ENCODE measurements at regions not wholly inside any gene's neighbourhood (a gene's known extent, or its start where the extent isn't known, plus 50 kb on each side); places are given as distances from the start of the nearest gene placed in this dataset.
"Not testable (repeated sequence)": the region's sequence is repeated elsewhere in the genome, so short reads cannot be mapped to it uniquely, and the experiment has no call there.

DNA sequence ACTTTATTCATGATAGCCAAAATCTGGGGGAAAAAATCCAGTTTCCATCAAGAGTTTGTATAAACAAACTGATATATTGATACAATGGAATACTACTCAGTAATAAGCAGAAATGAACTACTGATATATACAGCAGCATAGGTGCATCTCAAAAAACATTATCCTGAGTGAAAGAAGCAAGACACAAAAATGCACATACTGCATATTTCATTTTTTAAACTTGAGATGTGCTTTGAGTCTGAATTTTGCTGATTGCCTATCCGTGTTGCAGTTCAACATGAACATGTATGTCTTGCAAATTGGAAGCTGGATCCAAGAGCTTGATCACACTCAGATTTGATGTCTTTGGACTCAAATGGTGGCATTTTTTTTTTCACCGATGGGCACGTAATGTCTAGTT is 132.4 kb downstream of the TSEN15 start:
- no peak for DNase-seq (ENCODE audit: low read depth)

- not testable (repeated sequence) for DNase-seq (ENCODE audit: low read depth)
Measured at GRCh38 chr1:184184614-184185013, 133.1 kb downstream of the TSEN15 start.

DNA sequence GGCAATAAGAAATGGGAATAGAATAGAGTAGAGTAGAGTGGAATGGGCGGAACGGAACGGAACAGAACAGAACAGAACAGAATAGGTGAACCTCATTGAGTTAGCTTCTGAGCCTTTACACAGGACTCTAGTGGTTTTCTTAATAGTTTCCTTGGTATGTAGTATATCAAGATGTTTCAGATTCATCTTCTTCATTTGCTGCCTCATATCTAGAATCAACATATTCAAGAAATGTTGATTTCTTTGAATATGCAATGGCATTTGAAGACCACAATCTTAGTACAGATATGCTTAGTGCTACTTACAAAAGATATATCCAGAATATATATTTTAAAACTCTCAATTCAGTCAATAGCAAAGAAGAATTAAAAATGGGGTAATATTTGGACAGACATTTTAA is 133.8 kb downstream of the TSEN15 start:
- DNase-seq (ENCODE audit: low read depth) = no peak

DNA sequence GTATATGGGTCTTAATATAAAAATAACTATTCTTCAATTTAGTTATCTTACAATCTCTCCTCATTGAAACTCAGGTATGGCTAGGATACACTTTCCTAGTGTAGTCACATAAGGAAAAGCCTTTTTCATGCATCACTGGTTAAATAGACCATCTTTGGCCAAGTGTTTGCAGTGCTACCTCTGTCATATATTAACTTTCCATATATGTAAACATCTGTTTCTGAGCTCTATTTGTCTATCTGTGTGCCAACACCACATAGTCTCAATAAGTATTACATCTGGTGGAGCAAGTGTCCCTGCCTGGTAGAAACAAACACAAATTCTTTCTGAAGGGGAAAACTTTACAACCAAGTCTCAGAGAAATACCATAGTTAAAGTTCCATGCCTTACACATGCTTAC is 134.6 kb downstream of the TSEN15 start:
- DNase-seq (ENCODE audit: low read depth) = no peak

- DNase-seq (ENCODE audit: low read depth) = no peak
Measured at GRCh38 chr1:184187097-184187496, 135.6 kb downstream of the TSEN15 start.

DNA sequence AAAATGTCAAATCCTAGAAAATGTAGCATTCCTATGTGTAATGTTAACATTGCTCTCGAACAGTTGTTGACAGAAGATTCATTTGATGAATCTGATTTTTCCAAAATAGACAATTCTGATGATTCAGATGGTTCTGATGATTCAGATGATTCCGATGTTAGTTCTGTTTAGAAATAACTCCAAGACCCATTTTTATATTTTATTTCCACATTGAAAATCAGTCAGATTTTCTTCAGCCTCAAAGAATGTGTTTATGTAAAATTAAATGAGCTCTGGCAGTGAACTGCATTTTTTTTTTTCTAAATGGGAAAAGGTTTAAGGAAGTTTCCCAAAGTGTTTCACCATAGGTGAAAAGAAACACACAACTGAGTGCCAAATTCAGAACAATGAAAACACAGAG is 136.5 kb downstream of the TSEN15 start:
- no peak for DNase-seq (ENCODE audit: low read depth)

DNA sequence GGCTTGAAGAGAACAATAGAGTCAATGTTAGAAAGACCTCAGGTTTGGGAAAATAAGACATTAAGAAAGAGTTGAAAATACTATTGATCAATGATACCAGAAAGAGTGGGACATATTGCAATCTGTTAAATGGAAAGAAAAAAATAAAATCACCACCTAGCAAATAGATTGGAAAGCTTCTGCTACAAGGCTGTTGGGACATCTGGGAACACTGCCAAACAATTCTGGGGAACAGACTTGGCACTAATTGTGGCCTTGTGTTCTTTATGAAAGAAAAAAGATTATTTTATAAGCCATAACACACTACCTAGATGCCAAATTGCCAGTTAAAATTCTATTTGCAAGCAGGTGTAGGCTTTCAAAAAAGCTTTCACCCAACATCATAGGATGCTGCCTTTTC is 137.8 kb downstream of the TSEN15 start:
- no peak for DNase-seq (ENCODE audit: low read depth)

- no peak for DNase-seq (ENCODE audit: low read depth)
Measured at GRCh38 chr1:184190616-184191015, 139.1 kb downstream of the TSEN15 start.

GRCh38 chr1:184191181-184191621 is 139.7 kb downstream of the TSEN15 start:
- DNase-seq (ENCODE audit: low read depth) = peak; percentile 60

GRCh38 chr1:184192796-184193195 is 141.3 kb downstream of the TSEN15 start:
- no peak for DNase-seq (ENCODE audit: low read depth)

DNA sequence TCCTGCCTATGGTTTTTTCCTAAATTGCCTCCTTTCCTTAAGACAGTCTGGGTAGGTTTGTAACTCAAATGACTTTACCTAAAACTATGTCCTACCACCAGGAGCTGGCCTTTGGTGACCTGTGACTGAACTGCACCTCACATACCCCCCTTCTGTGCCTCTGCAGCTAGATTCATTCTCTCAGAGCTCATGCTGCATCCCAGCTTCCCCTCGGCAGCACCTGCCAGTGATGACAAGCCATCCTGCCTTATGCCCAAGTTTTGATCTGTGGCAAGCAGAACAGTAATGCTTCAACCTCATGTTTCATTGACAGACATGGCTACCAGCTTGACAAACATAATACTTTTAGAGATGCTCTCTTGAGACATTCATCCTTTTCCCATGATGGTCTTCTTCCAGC is 141.9 kb downstream of the TSEN15 start:
- no peak for DNase-seq (ENCODE audit: low read depth)

DNA sequence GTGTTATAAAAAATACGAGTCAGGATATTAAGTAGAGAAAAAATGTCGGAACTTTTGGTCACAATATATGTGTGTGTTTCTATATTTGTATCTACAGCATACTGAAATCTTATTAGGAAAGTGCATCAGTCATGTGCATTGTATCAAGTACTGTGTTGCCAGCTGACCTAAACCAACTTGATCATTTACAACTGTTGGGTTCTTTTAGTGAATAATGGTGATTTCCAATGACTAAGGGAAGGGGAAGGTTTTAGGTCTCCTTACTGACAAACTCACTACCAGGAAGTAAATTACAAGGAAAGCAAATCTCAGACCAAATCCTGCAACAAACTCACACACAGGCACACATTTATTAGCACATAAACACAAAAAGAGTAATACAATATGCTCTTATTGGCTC is 142.7 kb downstream of the TSEN15 start:
- DNase-seq (ENCODE audit: low read depth) = no peak

GRCh38 chr1:184195722-184196121 is 144.2 kb downstream of the TSEN15 start:
- not testable (repeated sequence) for DNase-seq (ENCODE audit: low read depth)

GRCh38 chr1:184197831-184198230 is 146.3 kb downstream of the TSEN15 start:
- DNase-seq (ENCODE audit: low read depth) = no peak

DNA sequence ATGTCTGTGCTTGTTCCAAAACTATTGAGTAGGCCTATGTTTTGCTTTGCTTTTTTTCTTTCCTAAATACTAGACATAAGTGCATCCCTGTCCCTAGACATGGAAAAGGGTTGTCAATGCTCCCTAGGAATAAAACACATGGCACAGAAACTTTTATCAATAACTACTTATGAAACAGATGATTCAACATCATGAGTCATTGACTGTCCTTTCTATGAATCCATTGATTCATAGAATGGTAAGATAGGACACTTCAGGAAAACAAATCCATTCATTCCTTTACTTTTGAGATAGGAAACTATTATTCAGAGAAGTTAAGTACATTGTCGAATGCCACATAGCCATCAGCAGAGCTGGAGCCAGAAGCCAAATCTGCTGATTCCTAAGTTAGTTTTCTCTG is 147.5 kb downstream of the TSEN15 start:
- DNase-seq (ENCODE audit: low read depth) = no peak

- no peak for DNase-seq (ENCODE audit: low read depth)
Measured at GRCh38 chr1:184199438-184200085, 148.0 kb downstream of the TSEN15 start.

GRCh38 chr1:184208622-184209021 is 157.1 kb downstream of the TSEN15 start:
- DNase-seq (ENCODE audit: low read depth) = no peak

DNA sequence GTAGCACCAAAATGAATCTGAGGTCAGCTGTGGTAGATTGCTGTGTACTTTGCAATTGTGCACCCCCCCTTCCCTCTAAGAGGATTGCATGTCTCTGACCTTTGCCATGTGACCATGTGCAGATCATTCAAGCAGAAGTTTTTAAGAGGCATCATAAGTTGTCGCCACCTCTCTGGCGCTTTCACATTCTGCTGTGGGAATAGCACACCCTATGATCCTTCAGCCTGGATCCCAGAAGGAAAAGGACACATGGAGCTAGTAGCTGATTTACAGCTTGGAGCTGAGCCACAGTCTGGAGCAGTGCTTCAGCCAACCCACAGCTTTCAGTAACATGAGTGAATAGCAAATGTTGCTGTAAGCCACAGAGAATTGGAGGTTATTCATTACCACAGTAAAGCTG is 158.5 kb downstream of the TSEN15 start:
- DNase-seq (ENCODE audit: low read depth) = peak; percentile 7

DNA sequence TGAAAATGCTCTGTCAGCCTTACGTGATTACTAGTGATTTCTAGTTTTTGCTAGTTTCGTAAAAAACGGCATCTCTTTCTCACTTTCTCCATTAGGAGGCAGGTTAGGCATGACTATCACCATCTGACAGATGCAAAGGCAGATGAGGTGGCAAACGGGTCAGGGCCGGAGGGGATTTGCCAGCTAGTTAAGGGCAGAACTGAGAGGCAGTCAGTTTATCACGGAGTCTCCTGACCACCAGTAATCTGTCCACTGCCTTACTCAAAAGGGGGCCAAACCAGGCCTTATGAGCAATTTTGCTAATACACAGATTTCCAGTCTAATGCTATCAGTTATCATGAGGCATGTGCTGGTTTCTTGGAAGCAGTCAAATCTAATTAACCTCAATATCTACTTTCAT is 159.3 kb downstream of the TSEN15 start:
- DNase-seq (ENCODE audit: low read depth) = no peak

GRCh38 chr1:184212649-184213314 is 161.3 kb downstream of the TSEN15 start:
- DNase-seq (ENCODE audit: low read depth) = peak; percentile 63

DNA sequence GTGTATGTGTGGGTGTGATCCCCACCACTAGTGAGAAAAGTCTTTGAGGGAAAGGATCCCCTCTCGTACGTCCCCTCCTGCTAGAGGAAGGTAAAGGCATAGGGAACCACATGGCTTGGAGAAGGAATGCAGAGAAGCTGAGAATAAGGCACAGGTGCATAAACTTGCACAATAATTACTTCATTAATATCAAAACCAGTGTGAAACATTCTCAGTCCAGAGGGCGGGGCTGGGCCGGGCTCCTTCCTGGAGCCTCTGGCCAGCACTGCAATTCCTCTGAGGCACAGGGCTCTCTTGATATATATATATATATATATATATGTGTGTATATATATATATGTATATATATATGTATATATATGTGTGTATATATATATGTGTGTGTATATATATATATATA is 162.6 kb downstream of the TSEN15 start:
- DNase-seq (ENCODE audit: low read depth) = no peak

GRCh38 chr1:184215274-184215925 is 163.9 kb downstream of the TSEN15 start:
- DNase-seq (ENCODE audit: low read depth) = no peak

DNA sequence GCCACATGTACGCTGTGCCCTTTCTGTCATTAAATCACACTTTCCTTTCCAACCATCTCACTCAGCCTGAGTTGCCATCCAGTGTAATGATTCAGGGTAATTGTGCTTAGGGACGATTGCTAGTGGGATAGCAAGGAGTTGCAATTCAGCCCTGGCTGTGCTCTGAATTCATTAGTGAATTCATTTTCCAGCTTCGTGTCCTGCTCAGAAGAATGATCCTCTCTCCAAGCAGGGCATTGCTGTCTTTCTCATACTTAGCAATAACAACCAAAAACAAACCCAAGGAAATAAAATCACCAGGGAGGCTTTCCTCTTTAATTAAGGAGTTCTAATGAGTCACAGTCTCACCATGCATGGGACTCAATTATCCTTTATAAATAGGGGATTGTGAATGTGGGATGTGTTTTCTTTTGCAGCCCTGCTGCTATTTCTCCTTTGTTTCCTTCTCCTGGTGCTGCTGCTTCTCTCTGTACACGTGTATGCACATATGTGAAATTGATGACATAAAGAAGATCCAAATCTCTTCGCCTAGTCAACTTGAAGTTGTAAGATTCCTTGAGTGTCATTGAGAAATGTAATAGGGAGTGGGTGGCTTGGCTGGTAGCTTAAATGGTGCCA is 167.0 kb downstream of the TSEN15 start:
- DNase-seq (ENCODE audit: low read depth) = no peak
